Dedifferentiated amniotic fluid mesenchymal stem cell (primary cell): ENCODE measurements at regions not wholly inside any gene's neighbourhood (a gene's known extent, or its start where the extent isn't known, plus 50 kb on each side); places are given as distances from the start of the nearest gene placed in this dataset.
A peak's percentile ranks its signal among the peaks of the same experiment; 100 is the strongest.
"Not testable (repeated sequence)": the region's sequence is repeated elsewhere in the genome, so short reads cannot be mapped to it uniquely, and the experiment has no call there.

ENCODE experiments used
- DNase-seq: peaks from one replicate; pipeline ENCODE4 v3.0.0-alpha.2; 2016; ENCODE audit errors: extremely low spot score

GRCh38 chr3:15903759-15904720 lies 106.3 kb upstream of the ANKRD28 start:
- peak; percentile 5 for DNase-seq

- DNase-seq = no peak
Observed at GRCh38 chr3:15905041-15905440, 107.3 kb upstream of the ANKRD28 start.

- DNase-seq = not testable (repeated sequence)
Observed at GRCh38 chr3:15907403-15907802, 109.6 kb upstream of the ANKRD28 start.

- no peak for DNase-seq
Observed at GRCh38 chr3:15918988-15919387, 121.2 kb upstream of the ANKRD28 start.

- DNase-seq = no peak
Observed at GRCh38 chr3:15919971-15920370, 122.2 kb upstream of the ANKRD28 start.

GRCh38 chr3:15923640-15924405 lies 126.0 kb upstream of the ANKRD28 start:
- DNase-seq = no peak

GRCh38 chr3:15924914-15925313 lies 127.1 kb upstream of the ANKRD28 start:
- no peak for DNase-seq

GRCh38 chr3:15926871-15927270 lies 129.1 kb upstream of the ANKRD28 start:
- peak; percentile 53 for DNase-seq

GRCh38 chr3:15927969-15928368 lies 130.2 kb upstream of the ANKRD28 start:
- DNase-seq = no peak

GRCh38 chr3:15929944-15930571 lies 132.3 kb upstream of the ANKRD28 start:
- DNase-seq = no peak

GRCh38 chr3:15932348-15933300 lies 134.8 kb upstream of the ANKRD28 start:
- no peak for DNase-seq

GRCh38 chr3:15933439-15934139 lies 135.8 kb upstream of the ANKRD28 start:
- no peak for DNase-seq

- no peak for DNase-seq
Observed at GRCh38 chr3:15934389-15935195, 136.8 kb upstream of the ANKRD28 start.

- DNase-seq = no peak
Observed at GRCh38 chr3:15936312-15936711, 138.5 kb upstream of the ANKRD28 start.

- DNase-seq = no peak
Observed at GRCh38 chr3:15940641-15941040, 142.9 kb upstream of the ANKRD28 start.

GRCh38 chr3:15941457-15941856 lies 143.7 kb upstream of the ANKRD28 start:
- not testable (repeated sequence) for DNase-seq

GRCh38 chr3:15941958-15942357 lies 144.2 kb upstream of the ANKRD28 start:
- no peak for DNase-seq

GRCh38 chr3:15942462-15942861 lies 144.7 kb upstream of the ANKRD28 start:
- DNase-seq = no peak

GRCh38 chr3:15942936-15943335 lies 145.2 kb upstream of the ANKRD28 start:
- DNase-seq = no peak

GRCh38 chr3:15948388-15948787 lies 150.6 kb upstream of the ANKRD28 start:
- DNase-seq = no peak
